ENCODE measurements at regions not wholly inside any gene's neighbourhood (a gene's known extent, or its start where the extent isn't known, plus 50 kb on each side); places are given as distances from the start of the nearest gene placed in this dataset.

DNA sequence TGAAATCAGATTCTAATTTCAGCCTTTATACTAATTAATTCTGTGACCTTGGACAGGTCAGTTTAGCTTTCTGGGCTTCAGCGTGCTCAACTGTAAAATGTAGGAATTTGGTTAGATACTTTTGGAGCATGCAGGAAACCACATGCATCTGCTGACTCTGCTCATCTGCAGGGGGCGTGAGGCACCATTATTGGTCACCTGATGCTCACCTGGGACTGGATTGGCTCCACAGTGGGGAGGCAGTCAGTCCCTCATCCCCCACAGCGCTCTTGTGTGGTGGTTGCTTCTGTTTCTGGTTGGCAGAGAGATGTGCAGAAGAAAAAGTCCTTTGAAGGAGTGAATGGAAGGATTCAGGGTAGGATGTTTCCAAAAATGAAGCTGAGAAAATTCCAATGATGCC lies 150.9 kb upstream of the MTPN start:
- TF ChIP-seq KDM1A (IDR thresholded peaks at IDR 0.05; ENCODE audit: low read depth) (no peak), CHD2 (IDR thresholded peaks at IDR 0.05; ENCODE audit: low read length, partially characterized antibody) (no peak), EP300 (IDR thresholded peaks at IDR 0.05) (no peak), MAFK (IDR thresholded peaks at IDR 0.05; ENCODE audit: partially characterized antibody) (no peak), POLR2A (IDR thresholded peaks at IDR 0.05; ENCODE audit: low read length) (no peak), ZC3H11A (IDR thresholded peaks at IDR 0.05) (no peak), RARB (CRISPR knock-in tag; IDR thresholded peaks at IDR 0.05) (no peak), JUN (IDR thresholded peaks at IDR 0.05) (no peak), RAD21 (conservative IDR thresholded peaks at IDR 0.05 in 1 of 2, IDR thresholded peaks at IDR 0.05 in 1 of 2) (no peak)
- TF ChIP-seq, protein P1, sequence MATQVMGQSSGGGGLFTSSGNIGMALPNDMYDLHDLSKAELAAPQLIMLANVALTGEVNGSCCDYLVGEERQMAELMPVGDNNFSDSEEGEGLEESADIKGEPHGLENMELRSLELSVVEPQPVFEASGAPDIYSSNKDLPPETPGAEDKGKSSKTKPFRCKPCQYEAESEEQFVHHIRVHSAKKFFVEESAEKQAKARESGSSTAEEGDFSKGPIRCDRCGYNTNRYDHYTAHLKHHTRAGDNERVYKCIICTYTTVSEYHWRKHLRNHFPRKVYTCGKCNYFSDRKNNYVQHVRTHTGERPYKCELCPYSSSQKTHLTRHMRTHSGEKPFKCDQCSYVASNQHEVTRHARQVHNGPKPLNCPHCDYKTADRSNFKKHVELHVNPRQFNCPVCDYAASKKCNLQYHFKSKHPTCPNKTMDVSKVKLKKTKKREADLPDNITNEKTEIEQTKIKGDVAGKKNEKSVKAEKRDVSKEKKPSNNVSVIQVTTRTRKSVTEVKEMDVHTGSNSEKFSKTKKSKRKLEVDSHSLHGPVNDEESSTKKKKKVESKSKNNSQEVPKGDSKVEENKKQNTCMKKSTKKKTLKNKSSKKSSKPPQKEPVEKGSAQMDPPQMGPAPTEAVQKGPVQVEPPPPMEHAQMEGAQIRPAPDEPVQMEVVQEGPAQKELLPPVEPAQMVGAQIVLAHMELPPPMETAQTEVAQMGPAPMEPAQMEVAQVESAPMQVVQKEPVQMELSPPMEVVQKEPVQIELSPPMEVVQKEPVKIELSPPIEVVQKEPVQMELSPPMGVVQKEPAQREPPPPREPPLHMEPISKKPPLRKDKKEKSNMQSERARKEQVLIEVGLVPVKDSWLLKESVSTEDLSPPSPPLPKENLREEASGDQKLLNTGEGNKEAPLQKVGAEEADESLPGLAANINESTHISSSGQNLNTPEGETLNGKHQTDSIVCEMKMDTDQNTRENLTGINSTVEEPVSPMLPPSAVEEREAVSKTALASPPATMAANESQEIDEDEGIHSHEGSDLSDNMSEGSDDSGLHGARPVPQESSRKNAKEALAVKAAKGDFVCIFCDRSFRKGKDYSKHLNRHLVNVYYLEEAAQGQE (IDR thresholded peaks at IDR 0.05) = no peak
- TF ChIP-seq, protein P2, sequence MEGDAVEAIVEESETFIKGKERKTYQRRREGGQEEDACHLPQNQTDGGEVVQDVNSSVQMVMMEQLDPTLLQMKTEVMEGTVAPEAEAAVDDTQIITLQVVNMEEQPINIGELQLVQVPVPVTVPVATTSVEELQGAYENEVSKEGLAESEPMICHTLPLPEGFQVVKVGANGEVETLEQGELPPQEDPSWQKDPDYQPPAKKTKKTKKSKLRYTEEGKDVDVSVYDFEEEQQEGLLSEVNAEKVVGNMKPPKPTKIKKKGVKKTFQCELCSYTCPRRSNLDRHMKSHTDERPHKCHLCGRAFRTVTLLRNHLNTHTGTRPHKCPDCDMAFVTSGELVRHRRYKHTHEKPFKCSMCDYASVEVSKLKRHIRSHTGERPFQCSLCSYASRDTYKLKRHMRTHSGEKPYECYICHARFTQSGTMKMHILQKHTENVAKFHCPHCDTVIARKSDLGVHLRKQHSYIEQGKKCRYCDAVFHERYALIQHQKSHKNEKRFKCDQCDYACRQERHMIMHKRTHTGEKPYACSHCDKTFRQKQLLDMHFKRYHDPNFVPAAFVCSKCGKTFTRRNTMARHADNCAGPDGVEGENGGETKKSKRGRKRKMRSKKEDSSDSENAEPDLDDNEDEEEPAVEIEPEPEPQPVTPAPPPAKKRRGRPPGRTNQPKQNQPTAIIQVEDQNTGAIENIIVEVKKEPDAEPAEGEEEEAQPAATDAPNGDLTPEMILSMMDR (IDR thresholded peaks at IDR 0.05) = no peak
- TF ChIP-seq, protein P3, sequence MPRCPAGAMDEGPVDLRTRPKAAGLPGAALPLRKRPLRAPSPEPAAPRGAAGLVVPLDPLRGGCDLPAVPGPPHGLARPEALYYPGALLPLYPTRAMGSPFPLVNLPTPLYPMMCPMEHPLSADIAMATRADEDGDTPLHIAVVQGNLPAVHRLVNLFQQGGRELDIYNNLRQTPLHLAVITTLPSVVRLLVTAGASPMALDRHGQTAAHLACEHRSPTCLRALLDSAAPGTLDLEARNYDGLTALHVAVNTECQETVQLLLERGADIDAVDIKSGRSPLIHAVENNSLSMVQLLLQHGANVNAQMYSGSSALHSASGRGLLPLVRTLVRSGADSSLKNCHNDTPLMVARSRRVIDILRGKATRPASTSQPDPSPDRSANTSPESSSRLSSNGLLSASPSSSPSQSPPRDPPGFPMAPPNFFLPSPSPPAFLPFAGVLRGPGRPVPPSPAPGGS (IDR thresholded peaks at IDR 0.05) = no peak
- TF ChIP-seq, protein P4, sequence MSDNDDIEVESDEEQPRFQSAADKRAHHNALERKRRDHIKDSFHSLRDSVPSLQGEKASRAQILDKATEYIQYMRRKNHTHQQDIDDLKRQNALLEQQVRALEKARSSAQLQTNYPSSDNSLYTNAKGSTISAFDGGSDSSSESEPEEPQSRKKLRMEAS (IDR thresholded peaks at IDR 0.05) = no peak
